A549 (cell line): ENCODE measurements at regions not wholly inside any gene's neighbourhood (a gene's known extent, or its start where the extent isn't known, plus 50 kb on each side); places are given as distances from the start of the nearest gene placed in this dataset.

Experiments
- BHLHE40 ChIP-seq: IDR thresholded peaks from 2 replicates; pipeline ENCODE4 v1.6.1; 2012; ENCODE audit warnings: low read depth, low read length, inconsistent platforms
- EP300 ChIP-seq, 2 experiments: fragments of >200 bp; sonication (Bioruptor Twin); formaldehyde crosslinking; IDR thresholded peaks; 2 replicates in 1 of 2; 3 replicates in 1 of 2; pipeline ENCODE4 v1.6.1; 2016 to 2017
- HDAC2 ChIP-seq: fragments of 200-600 bp; sonication (generic); IDR thresholded peaks from 2 replicates; pipeline ENCODE4 v1.6.1; 2016
- TF ChIP-seq, protein P1 (sequence below): fragments of >200 bp; sonication (Bioruptor Twin); formaldehyde crosslinking; IDR thresholded peaks from 3 replicates; pipeline ENCODE4 v1.5.1; 2016

DNA sequence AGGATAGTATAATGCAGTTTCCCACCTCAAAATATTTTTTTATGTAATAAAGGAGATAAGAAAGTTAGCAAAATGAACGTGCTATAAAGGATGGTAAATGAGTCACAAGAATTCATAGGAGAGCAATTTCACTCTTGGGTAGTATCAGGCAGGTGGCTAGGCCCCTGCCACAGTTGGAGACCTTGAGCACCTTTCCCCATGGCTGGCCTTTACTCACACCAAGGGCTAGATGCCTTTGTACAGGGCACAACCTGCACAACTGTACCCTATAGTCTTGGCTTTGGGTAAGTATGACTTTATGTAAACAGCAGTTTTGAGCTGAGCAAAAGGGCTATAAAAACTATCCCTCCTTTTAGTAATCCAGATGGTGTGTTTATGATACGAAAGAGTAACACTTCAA lies 85.1 kb downstream of the CTH start:
- TF ChIP-seq HDAC2 (no peak), EP300 (IDR thresholded peaks at IDR 0.05) (no peak), BHLHE40 (no peak)
- TF ChIP-seq, protein P1, sequence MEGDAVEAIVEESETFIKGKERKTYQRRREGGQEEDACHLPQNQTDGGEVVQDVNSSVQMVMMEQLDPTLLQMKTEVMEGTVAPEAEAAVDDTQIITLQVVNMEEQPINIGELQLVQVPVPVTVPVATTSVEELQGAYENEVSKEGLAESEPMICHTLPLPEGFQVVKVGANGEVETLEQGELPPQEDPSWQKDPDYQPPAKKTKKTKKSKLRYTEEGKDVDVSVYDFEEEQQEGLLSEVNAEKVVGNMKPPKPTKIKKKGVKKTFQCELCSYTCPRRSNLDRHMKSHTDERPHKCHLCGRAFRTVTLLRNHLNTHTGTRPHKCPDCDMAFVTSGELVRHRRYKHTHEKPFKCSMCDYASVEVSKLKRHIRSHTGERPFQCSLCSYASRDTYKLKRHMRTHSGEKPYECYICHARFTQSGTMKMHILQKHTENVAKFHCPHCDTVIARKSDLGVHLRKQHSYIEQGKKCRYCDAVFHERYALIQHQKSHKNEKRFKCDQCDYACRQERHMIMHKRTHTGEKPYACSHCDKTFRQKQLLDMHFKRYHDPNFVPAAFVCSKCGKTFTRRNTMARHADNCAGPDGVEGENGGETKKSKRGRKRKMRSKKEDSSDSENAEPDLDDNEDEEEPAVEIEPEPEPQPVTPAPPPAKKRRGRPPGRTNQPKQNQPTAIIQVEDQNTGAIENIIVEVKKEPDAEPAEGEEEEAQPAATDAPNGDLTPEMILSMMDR: no peak
